DND-41 (cell line): ENCODE measurements at regions not wholly inside any gene's neighbourhood (a gene's known extent, or its start where the extent isn't known, plus 50 kb on each side); places are given as distances from the start of the nearest gene placed in this dataset.

Source experiments
- ATAC-seq: fragments of 200-7000 bp; cut with Tn5 transposase; 3 replicates; pipeline ENCODE4 v1.9.1; 2021; ENCODE audit warnings: low read depth; ENCODE audit not compliant: insufficient read depth
- DNase-seq: peaks from one replicate; pipeline ENCODE4 v3.0.0-alpha.2; 2020
- H2AFZ ChIP-seq: 2 replicates; pipeline ENCODE4 v1.6.0; 2012; ENCODE audit warnings: low read depth, low read length
- H3K27ac ChIP-seq: 2 replicates; pipeline ENCODE4 v1.5.1; 2012; ENCODE audit warnings: low read length, inconsistent platforms
- H3K27me3 ChIP-seq: fragments of 200-600 bp; sonication (generic); 2 replicates; pipeline ENCODE4 v1.6.0; 2012; ENCODE audit warnings: low read length, mild to moderate bottlenecking, inconsistent platforms; ENCODE audit not compliant: insufficient read depth, poor library complexity
- H3K36me3 ChIP-seq: 2 replicates; pipeline ENCODE4 v1.5.1; 2012; ENCODE audit warnings: low read length, inconsistent platforms; ENCODE audit not compliant: insufficient read depth
- H3K4me1 ChIP-seq: 2 replicates; pipeline ENCODE4 v1.5.1; 2012; ENCODE audit warnings: mild to moderate bottlenecking, low read length; ENCODE audit not compliant: insufficient read depth
- H3K4me2 ChIP-seq: 2 replicates; pipeline ENCODE4 v1.6.0; 2012; ENCODE audit warnings: mild to moderate bottlenecking, moderate library complexity, low read length, inconsistent platforms; ENCODE audit not compliant: insufficient read depth
- H3K4me3 ChIP-seq, 2 experiments: fragments of 200-600 bp in 1 of 2; shearing (Covaris generic) in 1 of 2; 2 replicates each; pipeline ENCODE4 v1.5.1; 2012 to 2016; ENCODE audit warnings: inconsistent platforms in 2 of 2, low read length in 2 of 2, mild to moderate bottlenecking in 2 of 2, low read depth in 1 of 2, moderate library complexity in 1 of 2
- H3K79me2 ChIP-seq: 2 replicates; pipeline ENCODE4 v1.6.0; 2012; ENCODE audit warnings: low read length, inconsistent platforms; ENCODE audit not compliant: insufficient read depth
- H3K9ac ChIP-seq: 2 replicates; pipeline ENCODE4 v1.6.0; 2012; ENCODE audit warnings: low read depth, mild to moderate bottlenecking, inconsistent platforms, low read length, moderate library complexity
- H3K9me3 ChIP-seq: 2 replicates; pipeline ENCODE4 v1.5.1; 2012; ENCODE audit warnings: low read length, moderate library complexity, mild to moderate bottlenecking, inconsistent platforms; ENCODE audit not compliant: insufficient read depth, severe bottlenecking
- H4K20me1 ChIP-seq: 2 replicates; pipeline ENCODE4 v1.6.0; 2012; ENCODE audit warnings: low read length; ENCODE audit not compliant: insufficient read depth
- CTCF ChIP-seq: IDR thresholded peaks from 2 replicates; pipeline ENCODE4 v1.5.1; 2012; ENCODE audit warnings: borderline replicate concordance, low read length, moderate library complexity, mild to moderate bottlenecking; ENCODE audit not compliant: poor library complexity, severe bottlenecking; ENCODE audit errors: extremely low read depth
- EZH2 ChIP-seq: IDR thresholded peaks from 3 replicates; pipeline ENCODE4 v1.6.1; 2012; ENCODE audit warnings: borderline replicate concordance, low read depth, mild to moderate bottlenecking, moderate library complexity, low read length, inconsistent platforms; ENCODE audit not compliant: severe bottlenecking

GRCh38 chr6:168200571-168201134 is 118.9 kb downstream of the DACT2 start:
- no peaks in the 10 kb centered on the region for H3K4me1 ChIP-seq
- H2AFZ ChIP-seq, result no peak overlapping the region
- H3K27ac ChIP-seq, result no peak overlapping the region
- no peak for DNase-seq
- no peaks in the 10 kb centered on the region for H3K27me3 ChIP-seq
- H3K36me3 ChIP-seq, result no peaks in the 10 kb centered on the region
- ATAC-seq, result no peak
- TF ChIP-seq CTCF (no peak), EZH2 (no peak)
- no peak overlapping the region for H3K9ac ChIP-seq
- H3K4me3 ChIP-seq, result no peak overlapping the region
- no peaks in the 10 kb centered on the region for H3K79me2 ChIP-seq
- H4K20me1 ChIP-seq, result no peaks in the 10 kb centered on the region
- H3K9me3 ChIP-seq, result peaks cover 7% of the 10 kb centered on the region
- H3K4me2 ChIP-seq, result no peak overlapping the region

- no peaks in the 10 kb centered on the region for H3K79me2 ChIP-seq
- H3K36me3 ChIP-seq, result no peaks in the 10 kb centered on the region
- ATAC-seq, result no peak
- no peak for TF ChIP-seq CTCF
- TF ChIP-seq EZH2, result no peak
- H3K27me3 ChIP-seq, result no peaks in the 10 kb centered on the region
- H3K27ac ChIP-seq, result no peak overlapping the region
- H3K4me2 ChIP-seq, result no peak overlapping the region
- no peaks in the 10 kb centered on the region for H3K4me1 ChIP-seq
- no peaks in the 10 kb centered on the region for H4K20me1 ChIP-seq
- H3K9me3 ChIP-seq, result peaks cover 4% of the 10 kb centered on the region
- no peak for DNase-seq
- H2AFZ ChIP-seq, result no peak overlapping the region
- no peak overlapping the region for H3K9ac ChIP-seq
- H3K4me3 ChIP-seq, result no peak overlapping the region
Measured at GRCh38 chr6:168198302-168199180, 119.5 kb upstream of the FRMD1 start.

GRCh38 chr6:168197636-168198301 is 118.8 kb upstream of the FRMD1 start:
- H3K9me3 ChIP-seq, result peaks cover 4% of the 10 kb centered on the region
- H3K9ac ChIP-seq, result no peak overlapping the region
- no peaks in the 10 kb centered on the region for H3K36me3 ChIP-seq
- no peaks in the 10 kb centered on the region for H3K4me1 ChIP-seq
- H3K79me2 ChIP-seq, result no peaks in the 10 kb centered on the region
- H3K27ac ChIP-seq, result no peak overlapping the region
- no peak overlapping the region for H2AFZ ChIP-seq
- no peak overlapping the region for H3K4me2 ChIP-seq
- H4K20me1 ChIP-seq, result no peaks in the 10 kb centered on the region
- H3K27me3 ChIP-seq, result no peaks in the 10 kb centered on the region
- ATAC-seq (no peak), DNase-seq (no peak)
- no peak overlapping the region for H3K4me3 ChIP-seq
- no peak for TF ChIP-seq CTCF
- no peak for TF ChIP-seq EZH2
